ENCODE measurements at regions not wholly inside any gene's neighbourhood (a gene's known extent, or its start where the extent isn't known, plus 50 kb on each side); places are given as distances from the start of the nearest gene placed in this dataset.

DNA sequence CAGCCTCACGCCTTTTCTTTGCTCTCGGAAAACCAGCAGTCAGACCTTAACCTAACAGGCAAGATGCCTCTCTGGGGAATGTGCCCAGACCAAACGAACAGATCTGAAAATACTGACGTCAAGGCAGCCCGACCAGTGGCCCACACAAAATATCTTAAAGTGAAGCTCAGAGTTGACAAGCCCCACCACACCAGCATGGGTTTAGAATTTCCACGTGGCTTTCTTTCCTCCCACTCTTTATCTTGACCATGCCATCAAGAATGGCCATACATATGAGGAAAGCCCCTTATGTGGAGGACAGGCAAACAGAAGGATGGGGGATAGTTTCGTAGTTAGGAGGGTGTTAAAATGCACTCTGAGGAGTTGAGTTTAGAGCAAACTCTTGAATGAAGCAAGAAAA lies 89.8 kb downstream of the MRPL32 start:
- H3K9me3 ChIP-seq (ENCODE audit: low read depth) = no peaks in the 10 kb centered on the region
- DNase-seq = no peak
- no peak overlapping the region for H3K27ac ChIP-seq
- H3K79me2 ChIP-seq (ENCODE audit: insufficient read depth) = no peaks in the 10 kb centered on the region
- 70 to 91% methylated on average over 6 to 7 of the region's 7 CpGs for WGBS, 2 experiments (ENCODE audit: low coverage in 1 of 2, low lambda C conversion rate in 2 of 2, missing lambda C conversion rate in 2 of 2)
- no peak overlapping the region for H3K9ac ChIP-seq
- H3K27me3 ChIP-seq (replicated peaks; ENCODE audit: insufficient read depth) = no peaks in the 10 kb centered on the region
- H3K4me3 ChIP-seq = no peak overlapping the region
- no peaks in the 10 kb centered on the region for H3K36me3 ChIP-seq (ENCODE audit: low read depth)
- TF ChIP-seq EZH2 (IDR thresholded peaks at IDR 0.05; ENCODE audit: insufficient read depth, poor library complexity, severe bottlenecking) (no peak), EZH2phosphoT487 (IDR thresholded peaks at IDR 0.05; ENCODE audit: insufficient read depth, low read depth) (no peak)
- no peaks in the 10 kb centered on the region for H3K9me2 ChIP-seq (ENCODE audit: insufficient read depth)
- H4K20me1 ChIP-seq (ENCODE audit: insufficient read depth) = no peaks in the 10 kb centered on the region
- in situ Hi-C loops (cut with MboI) = no loop called here
- H3K4me1 ChIP-seq (ENCODE audit: insufficient read depth) = no peaks in the 10 kb centered on the region
- H3F3A ChIP-seq (ENCODE audit: insufficient read depth) = 0 out of 2 replicates have a peak, but pooled peaks cover 4% of the 10 kb centered on the region
- H2AFZ ChIP-seq = no peak overlapping the region
- H3K4me2 ChIP-seq (ENCODE audit: unreplicated experiment) = no peak overlapping the region

DNA sequence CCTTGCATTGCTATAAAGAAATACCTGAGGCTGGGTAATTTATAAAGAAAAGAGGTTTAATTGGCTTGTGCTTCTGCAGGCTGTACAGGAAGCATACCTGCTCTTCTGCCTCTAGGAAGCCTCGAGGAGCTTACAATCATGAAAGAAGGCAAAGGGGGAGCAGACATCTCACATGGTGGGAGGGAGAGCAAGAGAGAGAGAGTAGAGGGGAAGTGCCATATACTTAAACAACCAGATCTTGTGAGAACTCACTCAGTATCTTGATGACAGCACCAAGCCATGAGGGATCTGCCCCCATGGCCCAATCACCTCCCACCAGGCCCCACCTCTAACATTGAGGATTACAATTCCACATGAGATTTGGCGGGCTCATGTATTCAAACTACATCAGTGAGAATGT lies 79.1 kb upstream of the HECW1 start:
- TF ChIP-seq EZH2 (IDR thresholded peaks at IDR 0.05; ENCODE audit: insufficient read depth, poor library complexity, severe bottlenecking) (no peak), EZH2phosphoT487 (IDR thresholded peaks at IDR 0.05; ENCODE audit: insufficient read depth, low read depth) (no peak)
- Histone ChIP-seq H3K79me2 (ENCODE audit: insufficient read depth) (no peaks in the 10 kb centered on the region), H3K4me3 (no peak overlapping the region), H3K36me3 (ENCODE audit: low read depth) (no peaks in the 10 kb centered on the region), H3K9ac (no peak overlapping the region), H4K20me1 (ENCODE audit: insufficient read depth) (no peaks in the 10 kb centered on the region), H3K4me2 (ENCODE audit: unreplicated experiment) (no peak overlapping the region), H3F3A (ENCODE audit: insufficient read depth) (0 out of 2 replicates have a peak, but pooled peaks cover 8% of the 10 kb centered on the region), H3K9me3 (ENCODE audit: low read depth) (no peaks in the 10 kb centered on the region), H3K27ac (no peak overlapping the region), H3K27me3 (replicated peaks; ENCODE audit: insufficient read depth) (no peaks in the 10 kb centered on the region), H3K4me1 (ENCODE audit: insufficient read depth) (peaks cover 10% of the 10 kb centered on the region), H3K9me2 (ENCODE audit: insufficient read depth) (no peaks in the 10 kb centered on the region), H2AFZ (no peak overlapping the region)
- 65 to 83% methylated on average over 2 of the region's 2 CpGs for WGBS, 2 experiments (ENCODE audit: low coverage in 1 of 2, low lambda C conversion rate in 2 of 2, missing lambda C conversion rate in 2 of 2)
- DNase-seq = no peak
- in situ Hi-C loops (cut with MboI) = no loop called here

DNA sequence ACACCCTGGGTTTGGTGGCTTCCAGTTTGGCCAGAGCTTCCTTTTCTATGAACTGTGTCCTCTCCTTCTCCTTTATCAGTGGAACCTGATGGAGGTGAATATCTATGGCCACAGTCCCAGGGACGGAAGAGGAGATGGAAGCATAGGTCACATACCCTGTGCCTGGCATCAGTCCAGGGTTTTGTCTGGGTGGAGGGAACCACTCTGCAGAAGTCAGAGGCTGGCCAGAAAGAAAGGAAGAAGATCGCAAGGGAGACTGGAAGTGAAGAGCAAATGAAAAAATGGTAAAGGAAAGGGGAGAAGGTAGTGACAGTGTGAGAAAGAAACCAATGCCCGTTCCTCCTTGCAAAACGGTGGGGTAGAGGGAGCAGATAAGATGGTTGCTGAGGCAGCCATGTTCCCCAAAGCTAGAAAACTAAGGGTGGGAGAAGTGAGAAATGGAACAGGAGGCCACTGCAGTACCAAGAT lies 77.9 kb upstream of the HECW1 start:
- no peaks in the 10 kb centered on the region for H3K36me3 ChIP-seq (ENCODE audit: low read depth)
- no peaks in the 10 kb centered on the region for H3K9me3 ChIP-seq (ENCODE audit: low read depth)
- H3F3A ChIP-seq (ENCODE audit: insufficient read depth) = peaks cover 17% of the 10 kb centered on the region
- DNase-seq = no peak
- no peaks in the 10 kb centered on the region for H3K9me2 ChIP-seq (ENCODE audit: insufficient read depth)
- H3K4me3 ChIP-seq = no peak overlapping the region
- H3K79me2 ChIP-seq (ENCODE audit: insufficient read depth) = no peaks in the 10 kb centered on the region
- WGBS, 2 experiments (ENCODE audit: low coverage in 1 of 2, low lambda C conversion rate in 2 of 2, missing lambda C conversion rate in 2 of 2) = 94% methylated on average over 4 of the region's 4 CpGs
- TF ChIP-seq EZH2phosphoT487 (IDR thresholded peaks at IDR 0.05; ENCODE audit: insufficient read depth, low read depth) (no peak), EZH2 (IDR thresholded peaks at IDR 0.05; ENCODE audit: insufficient read depth, poor library complexity, severe bottlenecking) (no peak)
- no peaks in the 10 kb centered on the region for H4K20me1 ChIP-seq (ENCODE audit: insufficient read depth)
- no peak overlapping the region for H3K9ac ChIP-seq
- H3K4me1 ChIP-seq (ENCODE audit: insufficient read depth) = peaks cover 22% of the 10 kb centered on the region
- H3K27ac ChIP-seq = no peak overlapping the region
- no peak overlapping the region for H3K4me2 ChIP-seq (ENCODE audit: unreplicated experiment)
- no peak overlapping the region for H2AFZ ChIP-seq
- in situ Hi-C loops (cut with MboI) = no loop called here
- H3K27me3 ChIP-seq (replicated peaks; ENCODE audit: insufficient read depth) = no peaks in the 10 kb centered on the region

DNA sequence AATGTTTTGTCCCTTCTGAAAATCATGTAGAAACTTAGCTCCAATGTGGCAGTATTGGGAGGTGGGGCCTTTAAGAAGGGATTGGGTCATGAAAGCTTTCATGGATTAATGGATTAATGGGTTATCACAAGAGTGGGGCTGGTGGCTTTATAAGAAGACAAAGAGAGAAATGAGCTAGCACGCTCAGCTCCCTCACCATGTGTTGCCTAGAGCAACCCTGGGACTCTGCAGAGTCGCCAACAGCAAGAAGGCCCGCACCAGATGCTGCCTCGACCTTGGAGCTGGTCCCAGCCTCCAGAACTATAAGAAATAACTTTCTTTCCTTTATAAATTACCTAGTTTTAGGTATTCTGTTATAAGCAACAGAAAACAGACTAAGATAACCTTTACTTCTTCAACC lies 74.9 kb upstream of the HECW1 start:
- no peaks in the 10 kb centered on the region for H3K79me2 ChIP-seq (ENCODE audit: insufficient read depth)
- DNase-seq = peak; percentile 40
- H2AFZ ChIP-seq = peak overlapping the region; percentile 17; the same call in 1 of the 2 replicates
- no peaks in the 10 kb centered on the region for H3K27me3 ChIP-seq (replicated peaks; ENCODE audit: insufficient read depth)
- no peaks in the 10 kb centered on the region for H3K9me3 ChIP-seq (ENCODE audit: low read depth)
- peaks cover 26% of the 10 kb centered on the region for H3K4me1 ChIP-seq (ENCODE audit: insufficient read depth)
- H3F3A ChIP-seq (ENCODE audit: insufficient read depth) = peaks cover 17% of the 10 kb centered on the region
- no peaks in the 10 kb centered on the region for H3K36me3 ChIP-seq (ENCODE audit: low read depth)
- H3K9ac ChIP-seq = peak overlapping the region; percentile 57
- 35 to 39% methylated on average over 4 of the region's 4 CpGs for WGBS, 2 experiments (ENCODE audit: low coverage in 1 of 2, low lambda C conversion rate in 2 of 2, missing lambda C conversion rate in 2 of 2)
- no peak for TF ChIP-seq EZH2 (IDR thresholded peaks at IDR 0.05; ENCODE audit: insufficient read depth, poor library complexity, severe bottlenecking)
- TF ChIP-seq EZH2phosphoT487 (IDR thresholded peaks at IDR 0.05; ENCODE audit: insufficient read depth, low read depth) = no peak
- in situ Hi-C loops (cut with MboI) = no loop called here
- no peaks in the 10 kb centered on the region for H3K9me2 ChIP-seq (ENCODE audit: insufficient read depth)
- H3K4me2 ChIP-seq (ENCODE audit: unreplicated experiment) = peak overlapping the region; percentile 51
- no peaks in the 10 kb centered on the region for H4K20me1 ChIP-seq (ENCODE audit: insufficient read depth)
- no peak overlapping the region for H3K4me3 ChIP-seq
- peak overlapping the region; percentile 81 for H3K27ac ChIP-seq

DNA sequence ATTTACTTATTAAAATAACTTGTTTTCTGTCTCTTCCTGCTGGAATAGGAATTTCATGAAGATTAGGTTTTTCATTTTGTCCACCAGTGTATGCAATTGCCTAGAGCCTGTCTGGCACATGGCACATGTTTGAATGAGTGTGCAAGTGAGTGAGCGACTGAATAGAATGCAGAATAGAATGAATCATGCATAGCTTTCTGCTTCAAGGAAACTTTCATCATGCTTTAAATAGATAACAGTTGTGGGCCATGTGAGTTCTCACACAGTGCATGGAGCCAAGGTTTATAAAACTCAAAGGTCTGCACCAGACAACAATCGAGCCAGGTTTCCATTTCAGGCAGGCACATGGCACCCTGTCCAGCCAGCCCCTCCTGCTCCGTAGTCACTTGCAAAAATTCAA lies 74.2 kb upstream of the HECW1 start:
- Histone ChIP-seq H3K9me2 (ENCODE audit: insufficient read depth) (no peaks in the 10 kb centered on the region), H3K4me3 (peak overlapping the region; percentile 34), H2AFZ (no peak overlapping the region), H3F3A (ENCODE audit: insufficient read depth) (peaks cover 17% of the 10 kb centered on the region), H3K27me3 (replicated peaks; ENCODE audit: insufficient read depth) (no peaks in the 10 kb centered on the region), H3K79me2 (ENCODE audit: insufficient read depth) (no peaks in the 10 kb centered on the region), H3K27ac (peak overlapping the region; percentile 81), H3K36me3 (ENCODE audit: low read depth) (no peaks in the 10 kb centered on the region), H3K4me2 (ENCODE audit: unreplicated experiment) (peak overlapping the region; percentile 68), H4K20me1 (ENCODE audit: insufficient read depth) (no peaks in the 10 kb centered on the region), H3K9ac (peak overlapping the region; percentile 57), H3K4me1 (ENCODE audit: insufficient read depth) (peaks cover 26% of the 10 kb centered on the region), H3K9me3 (ENCODE audit: low read depth) (no peaks in the 10 kb centered on the region)
- TF ChIP-seq EZH2phosphoT487 (IDR thresholded peaks at IDR 0.05; ENCODE audit: insufficient read depth, low read depth) (no peak), EZH2 (IDR thresholded peaks at IDR 0.05; ENCODE audit: insufficient read depth, poor library complexity, severe bottlenecking) (no peak)
- 3 to 4% methylated on average over 3 of the region's 3 CpGs for WGBS, 2 experiments (ENCODE audit: low coverage in 1 of 2, low lambda C conversion rate in 2 of 2, missing lambda C conversion rate in 2 of 2)
- DNase-seq = peak; percentile 96
- in situ Hi-C loops (cut with MboI) = no loop called here

Data from GM23248 (cell line).